GM23248 (cell line): ENCODE measurements at regions not wholly inside any gene's neighbourhood (a gene's known extent, or its start where the extent isn't known, plus 50 kb on each side); places are given as distances from the start of the nearest gene placed in this dataset.

ENCODE experiments used
- EZH2 ChIP-seq: fragments of 200-600 bp; sonication (generic); IDR thresholded peaks from 2 replicates; pipeline ENCODE4 v1.6.1; 2018; ENCODE audit warnings: antibody characterized with exemption, mild to moderate bottlenecking; ENCODE audit not compliant: insufficient read depth, poor library complexity, severe bottlenecking
- EZH2phosphoT487 ChIP-seq: fragments of 200-600 bp; sonication (generic); IDR thresholded peaks from 2 replicates; pipeline ENCODE4 v1.6.1; 2018; ENCODE audit warnings: antibody characterized with exemption, moderate library complexity, mild to moderate bottlenecking, low read depth; ENCODE audit not compliant: insufficient read depth

GRCh38 chr3:111249421-111249820 lies 177.8 kb downstream of the NECTIN3 start:
- TF ChIP-seq EZH2 (no peak), EZH2phosphoT487 (no peak)
